Astrocyte (in vitro differentiated cells and primary cell): ENCODE measurements at regions not wholly inside any gene's neighbourhood (a gene's known extent, or its start where the extent isn't known, plus 50 kb on each side); places are given as distances from the start of the nearest gene placed in this dataset.

ENCODE experiments used
- EZH2 ChIP-seq: IDR thresholded peaks from 2 replicates; pipeline ENCODE4 v1.6.1; 2012; ENCODE audit warnings: mild to moderate bottlenecking, low read length, inconsistent platforms; ENCODE audit not compliant: insufficient read depth
- TF ChIP-seq, protein P1 (sequence below): IDR thresholded peaks from 2 replicates; pipeline ENCODE4 v1.5.1; 2011; ENCODE audit warnings: low read depth, mild to moderate bottlenecking, inconsistent platforms, low read length, moderate library complexity; ENCODE audit not compliant: insufficient read depth

DNA sequence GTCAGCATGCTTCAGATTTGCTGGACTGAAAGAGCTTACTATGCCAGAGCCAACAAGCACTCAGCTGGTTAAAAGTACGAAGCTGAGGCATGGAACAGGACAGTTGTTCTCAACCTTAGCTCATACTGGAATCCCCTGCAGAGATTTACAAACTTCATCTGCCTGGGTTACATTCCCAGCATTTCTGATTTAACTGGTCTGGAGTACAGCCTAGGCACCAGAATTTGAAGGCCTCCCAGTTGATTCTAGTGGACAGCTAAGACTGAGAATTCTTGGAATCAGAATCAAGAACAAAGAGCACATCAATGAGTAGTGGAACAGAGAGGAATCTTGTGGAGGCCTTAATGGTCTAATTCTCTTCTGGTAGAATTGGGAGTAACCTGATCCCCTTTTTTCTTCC lies 298.2 kb upstream of the NXPH2 start:
- TF ChIP-seq, protein P1, sequence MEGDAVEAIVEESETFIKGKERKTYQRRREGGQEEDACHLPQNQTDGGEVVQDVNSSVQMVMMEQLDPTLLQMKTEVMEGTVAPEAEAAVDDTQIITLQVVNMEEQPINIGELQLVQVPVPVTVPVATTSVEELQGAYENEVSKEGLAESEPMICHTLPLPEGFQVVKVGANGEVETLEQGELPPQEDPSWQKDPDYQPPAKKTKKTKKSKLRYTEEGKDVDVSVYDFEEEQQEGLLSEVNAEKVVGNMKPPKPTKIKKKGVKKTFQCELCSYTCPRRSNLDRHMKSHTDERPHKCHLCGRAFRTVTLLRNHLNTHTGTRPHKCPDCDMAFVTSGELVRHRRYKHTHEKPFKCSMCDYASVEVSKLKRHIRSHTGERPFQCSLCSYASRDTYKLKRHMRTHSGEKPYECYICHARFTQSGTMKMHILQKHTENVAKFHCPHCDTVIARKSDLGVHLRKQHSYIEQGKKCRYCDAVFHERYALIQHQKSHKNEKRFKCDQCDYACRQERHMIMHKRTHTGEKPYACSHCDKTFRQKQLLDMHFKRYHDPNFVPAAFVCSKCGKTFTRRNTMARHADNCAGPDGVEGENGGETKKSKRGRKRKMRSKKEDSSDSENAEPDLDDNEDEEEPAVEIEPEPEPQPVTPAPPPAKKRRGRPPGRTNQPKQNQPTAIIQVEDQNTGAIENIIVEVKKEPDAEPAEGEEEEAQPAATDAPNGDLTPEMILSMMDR, result no peak
- no peak for TF ChIP-seq EZH2
